Choroid plexus epithelial cell (primary cell): ENCODE measurements at regions not wholly inside any gene's neighbourhood (a gene's known extent, or its start where the extent isn't known, plus 50 kb on each side); places are given as distances from the start of the nearest gene placed in this dataset.

Experiments used
- DNase-seq: peaks from one replicate; pipeline ENCODE4 v3.0.0-alpha.2; 2010; ENCODE audit warnings: low read depth
- H3K4me3 ChIP-seq: 2 replicates; pipeline ENCODE4 v1.5.1; 2011; ENCODE audit warnings: low read depth, mild to moderate bottlenecking, control low read depth, low read length, moderate library complexity
- TF ChIP-seq, protein P1 (sequence below): conservative IDR thresholded peaks from 2 replicates; pipeline ENCODE4 v1.5.1; 2011; ENCODE audit warnings: low read depth, mild to moderate bottlenecking, control low read depth, inconsistent platforms, low read length, moderate library complexity

DNA sequence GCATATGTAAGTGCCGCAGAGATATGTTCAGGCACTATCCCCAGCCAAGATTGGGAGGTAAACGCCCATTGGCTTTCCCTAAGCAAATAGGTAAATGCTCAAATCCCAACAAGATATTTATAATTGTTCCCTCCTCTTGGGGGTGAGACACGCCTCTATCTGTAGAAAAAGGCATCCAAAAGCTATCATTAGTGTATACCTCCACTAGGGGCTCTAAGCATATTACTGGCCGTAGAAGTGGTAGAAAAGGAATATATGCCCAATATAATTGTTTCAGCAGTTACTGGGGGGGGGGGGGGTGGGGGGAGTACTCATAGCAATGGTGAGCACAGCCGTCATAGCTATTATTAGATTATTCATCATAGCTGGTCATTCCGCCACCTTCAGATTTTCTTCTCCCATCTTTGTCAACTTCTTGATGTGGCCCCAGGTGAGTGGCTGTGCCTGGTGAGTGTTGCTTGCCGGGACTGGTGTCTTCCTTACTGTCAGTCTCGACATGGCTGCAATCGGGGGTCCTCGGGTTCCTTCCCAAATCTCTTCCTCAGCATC, 53.3 kb upstream of the WDR1 start:
- no peak overlapping the region for H3K4me3 ChIP-seq
- DNase-seq = no peak
- TF ChIP-seq, protein P1, sequence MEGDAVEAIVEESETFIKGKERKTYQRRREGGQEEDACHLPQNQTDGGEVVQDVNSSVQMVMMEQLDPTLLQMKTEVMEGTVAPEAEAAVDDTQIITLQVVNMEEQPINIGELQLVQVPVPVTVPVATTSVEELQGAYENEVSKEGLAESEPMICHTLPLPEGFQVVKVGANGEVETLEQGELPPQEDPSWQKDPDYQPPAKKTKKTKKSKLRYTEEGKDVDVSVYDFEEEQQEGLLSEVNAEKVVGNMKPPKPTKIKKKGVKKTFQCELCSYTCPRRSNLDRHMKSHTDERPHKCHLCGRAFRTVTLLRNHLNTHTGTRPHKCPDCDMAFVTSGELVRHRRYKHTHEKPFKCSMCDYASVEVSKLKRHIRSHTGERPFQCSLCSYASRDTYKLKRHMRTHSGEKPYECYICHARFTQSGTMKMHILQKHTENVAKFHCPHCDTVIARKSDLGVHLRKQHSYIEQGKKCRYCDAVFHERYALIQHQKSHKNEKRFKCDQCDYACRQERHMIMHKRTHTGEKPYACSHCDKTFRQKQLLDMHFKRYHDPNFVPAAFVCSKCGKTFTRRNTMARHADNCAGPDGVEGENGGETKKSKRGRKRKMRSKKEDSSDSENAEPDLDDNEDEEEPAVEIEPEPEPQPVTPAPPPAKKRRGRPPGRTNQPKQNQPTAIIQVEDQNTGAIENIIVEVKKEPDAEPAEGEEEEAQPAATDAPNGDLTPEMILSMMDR = no peak

DNA sequence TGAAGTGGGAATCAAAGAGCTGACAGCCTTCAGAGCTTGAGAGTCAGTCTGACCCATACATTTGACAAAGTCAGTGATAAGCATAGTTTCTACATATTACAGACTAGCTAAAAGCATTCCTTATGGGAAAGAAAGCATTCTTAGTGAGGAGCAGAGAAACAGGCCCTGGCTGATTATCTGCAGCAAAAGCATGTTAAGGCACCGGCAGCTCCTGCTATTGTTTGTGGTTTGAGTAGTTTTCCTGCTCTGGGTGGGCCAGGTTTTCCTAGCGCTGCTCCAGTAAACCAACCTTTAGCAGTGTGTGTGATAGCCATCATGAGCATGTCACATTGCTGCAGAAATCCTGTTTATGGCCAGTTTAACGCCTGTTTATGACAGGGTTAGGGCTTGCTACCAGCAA, 51.6 kb upstream of the WDR1 start:
- H3K4me3 ChIP-seq = no peak overlapping the region
- TF ChIP-seq, protein P1 = no peak
- no peak for DNase-seq

DNA sequence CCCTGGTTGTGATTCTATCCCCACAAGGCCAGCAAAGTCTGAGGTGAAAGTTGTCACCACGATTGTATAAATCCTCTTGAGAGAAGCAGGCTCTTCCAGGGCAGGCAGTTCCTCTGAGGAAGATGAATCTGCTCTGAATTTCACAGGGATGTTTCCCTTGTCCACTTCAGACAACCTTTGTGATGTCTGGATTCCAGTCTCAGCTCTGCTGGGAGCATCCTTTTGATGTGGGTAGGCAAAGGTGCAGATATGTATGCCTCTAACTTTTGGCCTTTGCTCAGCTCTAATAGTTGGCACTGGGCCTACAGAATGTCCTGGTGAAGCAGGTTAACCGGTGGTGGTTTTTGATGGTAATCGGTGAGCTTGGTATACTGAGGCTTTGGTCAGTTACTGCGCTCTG, 50.6 kb upstream of the WDR1 start:
- TF ChIP-seq, protein P1 = no peak
- no peak overlapping the region for H3K4me3 ChIP-seq

More for the DNA sequence above, 50.6 kb upstream of the WDR1 start:
- no peak for DNase-seq
